ENCODE measurements at regions not wholly inside any gene's neighbourhood (a gene's known extent, or its start where the extent isn't known, plus 50 kb on each side); places are given as distances from the start of the nearest gene placed in this dataset.
"Not testable (repeated sequence)": the region's sequence is repeated elsewhere in the genome, so short reads cannot be mapped to it uniquely, and the experiment has no call there.

DNA sequence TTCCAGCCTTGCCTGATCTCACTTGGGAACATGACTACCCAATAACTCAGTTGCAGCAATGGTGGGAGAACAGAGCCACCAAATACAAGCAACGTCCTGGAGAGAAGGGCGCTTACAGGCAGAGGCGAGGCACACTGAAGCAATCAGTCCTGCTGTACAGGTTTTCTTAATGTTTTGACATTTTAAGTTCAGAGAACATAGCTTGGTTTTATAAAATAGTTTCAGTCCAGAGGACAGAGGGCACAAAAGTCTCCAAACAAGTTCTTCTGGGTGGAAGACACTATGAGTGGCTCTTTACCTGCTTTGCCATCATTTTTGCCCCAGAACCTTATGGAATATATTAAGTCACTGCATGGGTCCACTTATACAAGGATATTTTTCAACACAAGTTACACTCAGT, 103.4 kb upstream of the KCNG1 start:
- no peak overlapping the region for H3K4me3 ChIP-seq (ENCODE audit: insufficient read depth, low read depth, low read length, poor library complexity, severe bottlenecking)
- no peaks in the 10 kb centered on the region for H3K36me3 ChIP-seq (ENCODE audit: control insufficient read depth, insufficient read depth, low read length)
- H3K27ac ChIP-seq (ENCODE audit: insufficient read depth, low read length, poor library complexity, severe bottlenecking), result no peak overlapping the region
- no peaks in the 10 kb centered on the region for H3K9me3 ChIP-seq (ENCODE audit: control insufficient read depth, low read length)
- no peaks in the 10 kb centered on the region for H3K4me1 ChIP-seq (ENCODE audit: control insufficient read depth, insufficient read depth, low read length, poor library complexity, severe bottlenecking)
- peaks cover 3% of the 10 kb centered on the region for H3K27me3 ChIP-seq (replicated peaks; ENCODE audit: control insufficient read depth, insufficient read depth, low read length, poor library complexity, severe bottlenecking)
- DNase-seq, result no peak

DNA sequence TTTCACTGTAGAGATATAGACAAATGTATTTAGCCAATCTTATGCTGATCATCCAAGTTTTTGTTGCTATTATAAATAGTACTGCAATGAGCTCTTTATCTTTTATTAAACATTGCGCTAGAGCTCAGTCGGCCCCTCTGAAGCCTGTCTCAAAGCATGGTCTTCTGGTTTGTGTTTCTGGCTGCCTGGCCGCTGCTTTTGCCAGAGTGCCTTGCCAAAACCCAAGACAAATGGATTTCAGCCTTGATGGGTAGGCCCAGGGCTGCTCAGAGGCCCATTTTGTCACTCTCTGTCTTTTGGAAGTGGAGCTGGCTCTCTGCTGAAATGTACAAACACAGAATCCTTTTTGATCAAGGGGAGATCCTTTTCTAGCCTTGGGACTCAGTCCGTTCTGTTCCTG, 102.9 kb upstream of the KCNG1 start:
- H3K36me3 ChIP-seq (ENCODE audit: control insufficient read depth, insufficient read depth, low read length), result no peaks in the 10 kb centered on the region
- DNase-seq, result no peak
- H3K27me3 ChIP-seq (replicated peaks; ENCODE audit: control insufficient read depth, insufficient read depth, low read length, poor library complexity, severe bottlenecking), result peaks cover 6% of the 10 kb centered on the region
- H3K4me1 ChIP-seq (ENCODE audit: control insufficient read depth, insufficient read depth, low read length, poor library complexity, severe bottlenecking), result no peaks in the 10 kb centered on the region
- no peak overlapping the region for H3K4me3 ChIP-seq (ENCODE audit: insufficient read depth, low read depth, low read length, poor library complexity, severe bottlenecking)
- no peak overlapping the region for H3K27ac ChIP-seq (ENCODE audit: insufficient read depth, low read length, poor library complexity, severe bottlenecking)
- no peaks in the 10 kb centered on the region for H3K9me3 ChIP-seq (ENCODE audit: control insufficient read depth, low read length)

DNA sequence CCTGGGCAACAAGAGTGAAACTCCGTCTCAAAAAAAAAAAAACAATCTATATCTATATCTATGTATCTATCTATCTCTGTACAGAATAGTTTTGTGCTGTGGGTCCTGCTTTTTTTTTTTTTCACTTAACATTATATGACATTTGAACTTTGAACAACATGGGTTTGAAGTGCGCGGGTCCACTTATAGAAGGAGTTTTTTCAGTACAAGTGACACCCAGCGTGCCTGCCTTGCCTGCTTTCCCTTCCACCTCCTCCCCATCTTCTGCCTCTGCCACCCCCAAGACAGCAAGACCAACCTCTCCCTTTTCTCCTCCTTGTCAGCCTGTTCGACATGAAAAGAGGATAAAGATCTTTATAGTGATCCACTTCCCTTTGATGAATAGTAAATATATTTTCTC, 102.2 kb upstream of the KCNG1 start:
- Histone ChIP-seq H3K4me1 (ENCODE audit: control insufficient read depth, insufficient read depth, low read length, poor library complexity, severe bottlenecking) (no peaks in the 10 kb centered on the region), H3K27me3 (replicated peaks; ENCODE audit: control insufficient read depth, insufficient read depth, low read length, poor library complexity, severe bottlenecking) (peaks cover 9% of the 10 kb centered on the region), H3K9me3 (ENCODE audit: control insufficient read depth, low read length) (no peaks in the 10 kb centered on the region), H3K4me3 (ENCODE audit: insufficient read depth, low read depth, low read length, poor library complexity, severe bottlenecking) (no peak overlapping the region), H3K36me3 (ENCODE audit: control insufficient read depth, insufficient read depth, low read length) (no peaks in the 10 kb centered on the region), H3K27ac (ENCODE audit: insufficient read depth, low read length, poor library complexity, severe bottlenecking) (no peak overlapping the region)
- no peak for DNase-seq

DNA sequence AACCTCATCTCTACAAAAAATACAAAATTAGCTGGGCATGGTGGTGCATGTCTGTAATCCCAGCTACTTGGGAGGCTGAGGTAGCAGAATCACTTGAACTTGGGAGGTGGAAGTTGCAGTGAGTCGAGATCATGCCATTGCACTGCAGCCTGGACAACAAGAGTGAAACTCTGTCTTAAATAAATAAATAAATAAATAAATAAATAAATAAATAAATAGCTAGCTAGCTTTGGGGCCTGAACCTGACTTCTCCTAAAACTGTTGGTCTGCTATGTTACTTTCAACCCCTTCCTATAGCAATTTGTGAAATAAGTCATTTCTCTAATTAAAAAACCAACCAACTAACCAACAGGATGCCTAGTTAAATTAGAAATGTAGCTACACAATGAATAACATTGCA, 101.0 kb upstream of the KCNG1 start:
- not testable (repeated sequence) for H3K9me3 ChIP-seq (ENCODE audit: control insufficient read depth, low read length); DNase-seq; H3K4me1 ChIP-seq (ENCODE audit: control insufficient read depth, insufficient read depth, low read length, poor library complexity, severe bottlenecking); H3K27me3 ChIP-seq (replicated peaks; ENCODE audit: control insufficient read depth, insufficient read depth, low read length, poor library complexity, severe bottlenecking); H3K4me3 ChIP-seq (ENCODE audit: insufficient read depth, low read depth, low read length, poor library complexity, severe bottlenecking); H3K27ac ChIP-seq (ENCODE audit: insufficient read depth, low read length, poor library complexity, severe bottlenecking); H3K36me3 ChIP-seq (ENCODE audit: control insufficient read depth, insufficient read depth, low read length)

DNA sequence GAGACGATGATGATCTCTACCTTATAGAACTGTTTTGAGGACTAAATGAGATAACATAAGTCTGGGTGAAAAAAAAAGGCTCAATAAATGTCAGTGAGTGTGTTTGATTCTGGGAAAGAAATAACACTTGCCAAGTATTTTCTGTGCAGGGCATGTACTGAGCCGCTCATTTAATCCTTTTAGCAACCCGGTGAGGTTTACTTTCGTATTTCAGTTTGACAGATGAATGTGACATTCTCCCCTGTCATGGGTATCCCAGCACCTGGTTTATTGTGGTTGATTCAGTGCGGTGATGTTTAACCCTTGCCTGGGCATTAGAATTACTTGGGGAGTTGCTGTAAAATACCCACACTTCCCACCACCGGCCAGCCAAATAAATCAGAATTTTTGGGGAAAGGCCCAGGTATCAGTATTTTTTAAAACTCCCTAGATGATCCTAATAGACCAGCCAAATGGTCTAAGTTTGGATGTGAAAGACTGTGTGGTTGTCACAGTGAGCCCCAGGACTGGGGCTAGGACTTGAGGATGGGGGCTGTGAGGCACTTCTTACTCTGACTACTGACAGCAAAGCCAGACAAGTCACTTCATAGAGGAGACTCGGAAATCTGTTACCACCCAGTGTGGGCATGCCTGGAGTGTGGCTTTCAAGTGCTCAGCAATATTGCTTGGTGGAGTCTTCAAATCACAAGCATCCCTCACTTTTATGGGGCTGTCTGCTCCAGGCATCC, 100.2 kb upstream of the KCNG1 start:
- no peaks in the 10 kb centered on the region for H3K36me3 ChIP-seq (ENCODE audit: control insufficient read depth, insufficient read depth, low read length)
- H3K4me1 ChIP-seq (ENCODE audit: control insufficient read depth, insufficient read depth, low read length, poor library complexity, severe bottlenecking), result no peaks in the 10 kb centered on the region
- H3K4me3 ChIP-seq (ENCODE audit: insufficient read depth, low read depth, low read length, poor library complexity, severe bottlenecking), result no peak overlapping the region
- DNase-seq, result no peak
- no peaks in the 10 kb centered on the region for H3K9me3 ChIP-seq (ENCODE audit: control insufficient read depth, low read length)
- H3K27me3 ChIP-seq (replicated peaks; ENCODE audit: control insufficient read depth, insufficient read depth, low read length, poor library complexity, severe bottlenecking), result peaks cover 9% of the 10 kb centered on the region
- H3K27ac ChIP-seq (ENCODE audit: insufficient read depth, low read length, poor library complexity, severe bottlenecking), result no peak overlapping the region

DNA sequence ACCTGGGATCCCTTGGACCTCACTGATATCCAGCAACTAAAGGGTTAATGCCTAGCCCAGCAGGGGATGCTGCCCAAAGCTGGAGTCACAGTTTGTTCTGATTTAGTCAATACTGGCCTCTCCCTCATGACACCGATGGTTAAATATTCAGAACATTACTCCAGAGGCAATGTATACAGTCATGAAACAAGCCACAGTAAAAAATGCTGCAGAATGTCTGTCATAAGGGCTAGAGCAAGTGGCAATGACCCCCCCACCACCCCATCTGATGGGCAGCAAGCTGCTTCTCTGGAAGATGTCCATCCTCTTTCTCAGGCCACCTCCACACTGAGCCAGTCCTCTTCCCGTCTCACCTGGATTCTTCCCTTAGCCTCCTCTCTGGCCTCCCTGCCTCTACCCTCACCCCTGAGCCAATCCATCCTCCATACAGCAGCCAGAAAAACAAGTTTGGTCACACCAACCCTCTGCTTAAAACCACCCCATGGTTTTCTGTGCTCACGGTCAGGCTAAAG, 99.0 kb upstream of the KCNG1 start:
- Histone ChIP-seq H3K27ac (ENCODE audit: insufficient read depth, low read length, poor library complexity, severe bottlenecking) (no peak overlapping the region), H3K4me1 (ENCODE audit: control insufficient read depth, insufficient read depth, low read length, poor library complexity, severe bottlenecking) (no peaks in the 10 kb centered on the region), H3K4me3 (ENCODE audit: insufficient read depth, low read depth, low read length, poor library complexity, severe bottlenecking) (no peak overlapping the region), H3K9me3 (ENCODE audit: control insufficient read depth, low read length) (no peaks in the 10 kb centered on the region), H3K36me3 (ENCODE audit: control insufficient read depth, insufficient read depth, low read length) (no peaks in the 10 kb centered on the region), H3K27me3 (replicated peaks; ENCODE audit: control insufficient read depth, insufficient read depth, low read length, poor library complexity, severe bottlenecking) (peaks cover 9% of the 10 kb centered on the region)
- no peak for DNase-seq

DNA sequence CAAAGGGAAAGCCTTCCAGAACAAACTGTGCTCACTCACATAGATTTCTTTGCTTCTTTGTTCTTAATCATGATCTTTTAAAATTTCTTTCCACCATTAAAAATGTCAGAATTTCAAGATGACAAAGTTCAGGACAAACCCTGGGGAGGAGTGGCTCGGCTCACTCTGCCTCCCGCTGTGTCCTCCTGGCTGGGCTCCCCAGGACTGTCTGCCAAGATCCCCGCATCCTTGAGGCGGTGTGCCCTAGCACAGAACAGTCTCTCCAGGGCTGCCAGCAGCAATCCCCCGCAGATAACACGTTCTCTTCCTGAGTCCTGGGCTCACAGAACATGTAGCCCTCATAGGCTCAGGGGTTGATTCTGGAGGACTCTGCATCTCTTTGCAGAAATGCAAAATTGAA, 98.4 kb upstream of the KCNG1 start:
- Histone ChIP-seq H3K27me3 (replicated peaks; ENCODE audit: control insufficient read depth, insufficient read depth, low read length, poor library complexity, severe bottlenecking) (peaks cover 9% of the 10 kb centered on the region), H3K4me3 (ENCODE audit: insufficient read depth, low read depth, low read length, poor library complexity, severe bottlenecking) (no peak overlapping the region), H3K9me3 (ENCODE audit: control insufficient read depth, low read length) (no peaks in the 10 kb centered on the region), H3K27ac (ENCODE audit: insufficient read depth, low read length, poor library complexity, severe bottlenecking) (no peak overlapping the region), H3K36me3 (ENCODE audit: control insufficient read depth, insufficient read depth, low read length) (no peaks in the 10 kb centered on the region), H3K4me1 (ENCODE audit: control insufficient read depth, insufficient read depth, low read length, poor library complexity, severe bottlenecking) (no peaks in the 10 kb centered on the region)
- no peak for DNase-seq

DNA sequence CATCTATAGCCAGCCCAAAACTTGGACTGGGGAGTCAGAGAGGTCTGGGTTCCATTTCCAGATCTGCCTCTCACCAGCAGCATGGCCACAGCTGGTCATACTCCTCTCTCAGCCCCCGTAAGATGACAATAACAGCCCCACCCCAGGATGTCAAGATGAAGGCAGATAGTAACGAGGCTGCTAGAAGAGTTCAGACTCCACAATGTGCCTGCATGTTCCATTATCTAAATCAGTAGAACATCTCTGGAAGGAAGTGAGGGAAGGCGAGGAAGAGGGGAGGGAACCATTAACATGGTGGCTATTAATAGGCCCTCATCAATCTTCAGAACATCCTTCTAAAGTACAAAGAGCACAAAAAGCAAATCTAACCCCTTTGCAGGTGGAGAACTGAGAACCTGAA, 98.0 kb upstream of the KCNG1 start:
- no peak for DNase-seq
- Histone ChIP-seq H3K36me3 (ENCODE audit: control insufficient read depth, insufficient read depth, low read length) (no peaks in the 10 kb centered on the region), H3K27me3 (replicated peaks; ENCODE audit: control insufficient read depth, insufficient read depth, low read length, poor library complexity, severe bottlenecking) (peaks cover 9% of the 10 kb centered on the region), H3K4me3 (ENCODE audit: insufficient read depth, low read depth, low read length, poor library complexity, severe bottlenecking) (no peak overlapping the region), H3K4me1 (ENCODE audit: control insufficient read depth, insufficient read depth, low read length, poor library complexity, severe bottlenecking) (no peaks in the 10 kb centered on the region), H3K9me3 (ENCODE audit: control insufficient read depth, low read length) (no peaks in the 10 kb centered on the region), H3K27ac (ENCODE audit: insufficient read depth, low read length, poor library complexity, severe bottlenecking) (no peak overlapping the region)

DNA sequence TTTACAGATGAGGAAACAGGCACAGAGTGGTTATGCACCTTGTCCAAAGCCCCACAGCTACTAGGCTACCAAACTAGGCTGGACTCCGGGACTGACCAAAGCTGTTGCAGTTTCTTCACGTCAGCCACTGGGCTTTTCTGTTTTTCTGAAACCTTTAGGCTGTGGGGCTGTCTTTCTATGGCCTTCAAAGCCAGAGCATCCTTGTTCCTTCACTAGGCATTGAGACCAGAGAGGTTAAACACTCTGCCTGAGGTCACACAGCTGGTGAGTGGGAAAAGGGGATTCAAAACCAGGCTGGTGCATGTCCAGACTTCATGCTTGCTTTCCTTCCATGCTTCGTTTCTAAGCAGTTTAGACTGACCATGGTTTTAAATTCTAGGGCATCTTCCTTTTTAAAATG, 97.5 kb upstream of the KCNG1 start:
- Histone ChIP-seq H3K4me3 (ENCODE audit: insufficient read depth, low read depth, low read length, poor library complexity, severe bottlenecking) (no peak overlapping the region), H3K9me3 (ENCODE audit: control insufficient read depth, low read length) (no peaks in the 10 kb centered on the region), H3K4me1 (ENCODE audit: control insufficient read depth, insufficient read depth, low read length, poor library complexity, severe bottlenecking) (no peaks in the 10 kb centered on the region), H3K36me3 (ENCODE audit: control insufficient read depth, insufficient read depth, low read length) (no peaks in the 10 kb centered on the region), H3K27ac (ENCODE audit: insufficient read depth, low read length, poor library complexity, severe bottlenecking) (no peak overlapping the region), H3K27me3 (replicated peaks; ENCODE audit: control insufficient read depth, insufficient read depth, low read length, poor library complexity, severe bottlenecking) (peaks cover 9% of the 10 kb centered on the region)
- no peak for DNase-seq

DNA sequence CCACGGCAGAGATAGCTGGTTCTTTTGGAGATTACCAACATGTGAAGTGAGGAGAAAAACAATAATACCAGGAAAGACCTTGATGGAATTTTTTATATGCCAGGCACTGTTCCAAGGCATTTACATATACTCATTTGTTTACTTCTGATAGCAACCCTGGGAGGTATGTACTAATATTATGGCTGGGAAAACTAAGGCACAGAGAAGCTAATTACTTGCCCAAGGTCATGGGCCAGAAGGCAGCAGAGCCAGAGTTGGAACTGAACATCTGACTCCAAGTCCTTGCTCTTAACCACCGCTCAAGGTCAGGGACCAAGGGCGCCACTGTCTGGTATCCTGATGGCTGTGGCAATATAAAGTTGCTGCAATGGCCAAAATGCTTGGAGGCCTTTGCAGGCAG, 97.0 kb upstream of the KCNG1 start:
- Histone ChIP-seq H3K4me3 (ENCODE audit: insufficient read depth, low read depth, low read length, poor library complexity, severe bottlenecking) (no peak overlapping the region), H3K9me3 (ENCODE audit: control insufficient read depth, low read length) (no peaks in the 10 kb centered on the region), H3K27me3 (replicated peaks; ENCODE audit: control insufficient read depth, insufficient read depth, low read length, poor library complexity, severe bottlenecking) (peaks cover 9% of the 10 kb centered on the region), H3K36me3 (ENCODE audit: control insufficient read depth, insufficient read depth, low read length) (no peaks in the 10 kb centered on the region), H3K4me1 (ENCODE audit: control insufficient read depth, insufficient read depth, low read length, poor library complexity, severe bottlenecking) (no peaks in the 10 kb centered on the region), H3K27ac (ENCODE audit: insufficient read depth, low read length, poor library complexity, severe bottlenecking) (no peak overlapping the region)
- no peak for DNase-seq
